ENCODE measurements at regions not wholly inside any gene's neighbourhood (a gene's known extent, or its start where the extent isn't known, plus 50 kb on each side); places are given as distances from the start of the nearest gene placed in this dataset.

DNA sequence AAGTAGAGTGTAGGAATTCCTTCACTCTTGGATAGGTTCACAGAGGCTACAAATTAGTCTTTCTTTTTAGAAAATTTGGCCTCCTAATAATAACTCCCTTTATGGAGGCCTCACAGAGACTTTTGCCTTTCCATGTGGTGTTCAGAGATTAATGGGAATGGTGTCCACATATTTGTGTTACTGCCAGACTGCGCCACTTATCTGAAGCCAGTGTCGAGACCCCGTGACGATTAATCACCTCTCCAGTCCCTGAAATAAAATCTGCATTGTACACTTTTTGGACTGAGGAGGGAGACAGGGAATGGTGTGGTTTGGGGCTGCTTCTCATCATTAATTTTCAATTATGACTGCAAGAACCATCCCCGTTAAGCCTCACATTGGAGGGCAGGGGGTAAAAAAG lies 980.5 kb downstream of the FLRT2 start:
- DNase-seq: no peak
- no peak overlapping the region for H3K9ac ChIP-seq (ENCODE audit: low read depth in 2 of 2, low read length in 2 of 2)
- no peak overlapping the region for H3K4me3 ChIP-seq
- no peak overlapping the region for H3K27ac ChIP-seq
- TF ChIP-seq, protein P1, sequence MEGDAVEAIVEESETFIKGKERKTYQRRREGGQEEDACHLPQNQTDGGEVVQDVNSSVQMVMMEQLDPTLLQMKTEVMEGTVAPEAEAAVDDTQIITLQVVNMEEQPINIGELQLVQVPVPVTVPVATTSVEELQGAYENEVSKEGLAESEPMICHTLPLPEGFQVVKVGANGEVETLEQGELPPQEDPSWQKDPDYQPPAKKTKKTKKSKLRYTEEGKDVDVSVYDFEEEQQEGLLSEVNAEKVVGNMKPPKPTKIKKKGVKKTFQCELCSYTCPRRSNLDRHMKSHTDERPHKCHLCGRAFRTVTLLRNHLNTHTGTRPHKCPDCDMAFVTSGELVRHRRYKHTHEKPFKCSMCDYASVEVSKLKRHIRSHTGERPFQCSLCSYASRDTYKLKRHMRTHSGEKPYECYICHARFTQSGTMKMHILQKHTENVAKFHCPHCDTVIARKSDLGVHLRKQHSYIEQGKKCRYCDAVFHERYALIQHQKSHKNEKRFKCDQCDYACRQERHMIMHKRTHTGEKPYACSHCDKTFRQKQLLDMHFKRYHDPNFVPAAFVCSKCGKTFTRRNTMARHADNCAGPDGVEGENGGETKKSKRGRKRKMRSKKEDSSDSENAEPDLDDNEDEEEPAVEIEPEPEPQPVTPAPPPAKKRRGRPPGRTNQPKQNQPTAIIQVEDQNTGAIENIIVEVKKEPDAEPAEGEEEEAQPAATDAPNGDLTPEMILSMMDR (IDR thresholded peaks at IDR 0.05): no peak
- H3K36me3 ChIP-seq: no peaks in the 10 kb centered on the region
- no peaks in the 10 kb centered on the region for H3K4me1 ChIP-seq
- intact Hi-C loops (cut with DNase I): no loop called here
- no peaks in the 10 kb centered on the region for H3K9me3 ChIP-seq
- H3K27me3 ChIP-seq: no peaks in the 10 kb centered on the region

DNA sequence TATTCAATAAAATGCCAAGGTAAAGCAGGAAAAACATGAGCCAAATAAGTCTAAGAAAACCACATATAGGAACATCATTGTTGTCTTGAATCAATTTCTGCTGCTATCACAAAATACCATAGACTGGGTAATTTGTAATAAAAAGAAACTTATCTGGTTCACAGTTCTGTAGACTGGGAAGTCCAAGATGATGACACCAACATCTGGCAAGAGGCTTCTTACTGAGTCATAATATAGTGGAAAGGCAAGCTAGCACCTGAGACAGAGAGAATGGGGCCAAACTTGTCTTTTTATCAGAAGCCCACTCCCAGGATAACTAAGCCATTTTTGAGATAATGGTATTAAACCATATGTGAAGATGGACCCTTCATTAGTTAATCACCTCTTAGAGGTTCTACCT lies 975.9 kb downstream of the FLRT2 start:
- TF ChIP-seq, protein P1 (IDR thresholded peaks at IDR 0.05): no peak
- intact Hi-C loops (cut with DNase I): no loop called here

DNA sequence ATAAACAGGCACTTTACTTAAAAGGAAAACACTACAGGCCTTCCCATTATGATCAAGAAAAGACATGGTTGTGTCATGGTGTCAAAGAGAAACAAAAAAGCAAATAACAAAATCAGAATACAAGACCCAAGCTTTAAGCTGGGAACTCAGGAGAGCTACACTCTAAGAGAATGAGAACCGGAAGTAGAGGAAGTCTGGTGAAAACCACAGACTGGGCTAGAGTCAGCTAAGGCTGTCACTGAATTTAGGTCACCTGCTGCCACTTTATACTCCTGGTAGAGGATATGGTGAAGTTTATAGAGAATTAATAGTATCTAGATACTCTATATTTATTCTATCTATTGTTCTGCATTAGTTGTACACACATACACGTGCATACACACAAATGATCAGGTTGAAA lies 971.7 kb downstream of the FLRT2 start:
- Histone ChIP-seq H3K4me1 (no peaks in the 10 kb centered on the region), H3K9ac (ENCODE audit: low read depth in 2 of 2, low read length in 2 of 2) (no peak overlapping the region), H3K36me3 (no peaks in the 10 kb centered on the region), H3K27me3 (no peaks in the 10 kb centered on the region), H3K9me3 (no peaks in the 10 kb centered on the region), H3K27ac (no peak overlapping the region), H3K4me3 (no peak overlapping the region)
- TF ChIP-seq, protein P1 (IDR thresholded peaks at IDR 0.05): no peak
- intact Hi-C loops (cut with DNase I): no loop called here
- no peak for DNase-seq

More for the DNA sequence above, 975.9 kb downstream of the FLRT2 start:
- Histone ChIP-seq H3K9ac (ENCODE audit: low read depth in 2 of 2, low read length in 2 of 2) (no peak overlapping the region), H3K9me3 (no peaks in the 10 kb centered on the region), H3K36me3 (no peaks in the 10 kb centered on the region), H3K27me3 (no peaks in the 10 kb centered on the region), H3K27ac (no peak overlapping the region), H3K4me3 (no peak overlapping the region), H3K4me1 (no peaks in the 10 kb centered on the region)
- no peak for DNase-seq

DNA sequence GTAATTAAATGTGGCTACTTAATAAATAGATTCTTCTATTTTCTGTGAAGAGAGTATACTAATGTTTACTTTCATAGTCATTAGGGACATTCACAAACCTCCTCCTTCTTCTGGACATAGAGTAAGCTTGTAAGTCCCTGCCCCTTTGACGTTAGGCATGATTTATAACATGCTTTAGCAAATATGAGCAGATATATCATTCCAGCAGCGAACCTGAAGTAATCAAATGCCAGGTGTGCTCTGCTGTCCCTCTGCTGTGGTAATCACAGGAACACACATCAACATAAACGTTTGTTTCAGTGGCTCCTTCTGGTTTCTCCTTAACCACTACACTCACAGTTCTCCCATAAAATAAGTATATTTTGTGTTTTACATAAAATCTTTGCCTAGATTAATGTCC lies 961.8 kb downstream of the FLRT2 start:
- Histone ChIP-seq H3K4me1 (no peaks in the 10 kb centered on the region), H3K36me3 (no peaks in the 10 kb centered on the region), H3K4me3 (no peak overlapping the region), H3K9me3 (no peaks in the 10 kb centered on the region), H3K27me3 (no peaks in the 10 kb centered on the region), H3K9ac (ENCODE audit: low read depth in 2 of 2, low read length in 2 of 2) (no peak overlapping the region), H3K27ac (no peak overlapping the region)
- no peak for DNase-seq
- intact Hi-C loops (cut with DNase I): no loop called here
- TF ChIP-seq, protein P1 (IDR thresholded peaks at IDR 0.05): no peak

DNA sequence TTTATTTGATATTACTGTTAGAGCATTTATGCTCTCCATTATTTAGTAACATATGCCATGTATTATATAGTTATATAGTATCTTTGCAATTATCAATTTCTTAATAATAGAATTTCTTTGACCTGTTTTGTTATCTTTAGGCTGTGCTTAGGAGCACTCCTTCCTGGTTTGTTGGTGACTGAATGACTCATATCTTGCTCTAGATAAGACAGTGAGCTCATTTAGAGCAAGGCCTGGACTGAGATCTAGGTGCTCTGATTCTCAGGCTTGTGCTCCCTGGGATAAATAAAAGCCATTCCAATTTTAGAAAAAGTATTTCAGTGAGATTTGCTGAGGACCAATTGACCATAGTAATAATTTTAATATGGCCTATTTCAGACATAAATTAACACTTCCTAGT lies 951.2 kb downstream of the FLRT2 start:
- Histone ChIP-seq H3K27ac (no peak overlapping the region), H3K27me3 (no peaks in the 10 kb centered on the region), H3K4me1 (no peaks in the 10 kb centered on the region), H3K9ac (ENCODE audit: low read depth in 2 of 2, low read length in 2 of 2) (no peak overlapping the region), H3K36me3 (no peaks in the 10 kb centered on the region), H3K9me3 (no peaks in the 10 kb centered on the region), H3K4me3 (no peak overlapping the region)
- intact Hi-C loops (cut with DNase I): no loop called here
- no peak for DNase-seq
- TF ChIP-seq, protein P1 (IDR thresholded peaks at IDR 0.05): no peak

DNA sequence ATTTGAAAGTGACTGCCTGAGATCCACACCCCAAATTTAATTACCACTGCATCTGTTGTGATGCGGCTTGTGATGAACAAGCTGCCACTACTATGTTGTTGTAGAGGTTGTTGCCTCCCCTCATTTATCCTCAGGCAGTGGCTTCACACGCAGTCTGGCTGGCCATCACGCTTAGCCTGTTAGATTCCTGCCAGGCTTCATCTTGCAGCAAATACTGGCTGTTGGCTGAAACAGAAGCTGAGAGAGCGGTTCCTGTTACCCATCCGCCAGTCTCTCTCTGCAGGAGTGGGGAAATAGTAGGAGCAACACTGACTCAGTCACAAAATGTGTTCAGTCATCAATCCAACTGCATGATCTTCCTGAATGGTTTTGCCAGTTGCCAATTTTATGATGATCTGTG lies 934.4 kb downstream of the FLRT2 start:
- TF ChIP-seq, protein P1 (IDR thresholded peaks at IDR 0.05): no peak
- intact Hi-C loops (cut with DNase I): no loop called here
- Histone ChIP-seq H3K27ac (no peak overlapping the region), H3K27me3 (no peaks in the 10 kb centered on the region), H3K4me3 (no peak overlapping the region), H3K9me3 (no peaks in the 10 kb centered on the region), H3K9ac (ENCODE audit: low read depth in 2 of 2, low read length in 2 of 2) (no peak overlapping the region), H3K4me1 (no peaks in the 10 kb centered on the region), H3K36me3 (no peaks in the 10 kb centered on the region)
- DNase-seq: no peak

All from colonic mucosa (tissue), 4 donors.